Loucy (cell line): ENCODE measurements at regions not wholly inside any gene's neighbourhood (a gene's known extent, or its start where the extent isn't known, plus 50 kb on each side); places are given as distances from the start of the nearest gene placed in this dataset.

Experiments
- EZH2phosphoT487 ChIP-seq: fragments of 200-600 bp; IDR thresholded peaks from 2 replicates; pipeline ENCODE4 v1.6.1; 2018; ENCODE audit warnings: antibody characterized with exemption, mild to moderate bottlenecking, moderate library complexity, borderline replicate concordance
- TF ChIP-seq, protein P1 (sequence below): fragments of 200-600 bp; sonication (generic); conservative IDR thresholded peaks from 2 replicates; pipeline ENCODE4 v1.5.1; 2014; ENCODE audit warnings: mild to moderate bottlenecking, antibody characterized with exemption, low read length

DNA sequence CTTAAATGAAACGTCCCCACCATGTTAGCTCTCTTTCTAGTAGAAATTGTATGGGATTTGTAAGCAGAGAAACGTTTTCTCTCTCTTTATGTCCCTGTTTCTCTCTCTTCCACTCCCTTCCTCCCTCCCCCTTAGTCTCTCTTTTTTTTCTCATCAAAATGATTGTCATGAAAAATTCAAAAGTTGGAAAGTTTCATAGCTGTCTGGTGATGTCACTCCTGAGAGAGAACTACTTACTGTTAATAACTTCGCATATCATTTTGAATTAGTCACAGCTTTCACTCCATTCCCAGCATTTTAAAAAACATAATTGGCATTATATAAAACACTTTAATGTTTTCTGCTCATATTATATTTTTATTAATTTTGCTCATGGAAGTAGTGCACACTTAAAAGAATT, 331.1 kb downstream of the C3orf38 start:
- TF ChIP-seq, protein P1, sequence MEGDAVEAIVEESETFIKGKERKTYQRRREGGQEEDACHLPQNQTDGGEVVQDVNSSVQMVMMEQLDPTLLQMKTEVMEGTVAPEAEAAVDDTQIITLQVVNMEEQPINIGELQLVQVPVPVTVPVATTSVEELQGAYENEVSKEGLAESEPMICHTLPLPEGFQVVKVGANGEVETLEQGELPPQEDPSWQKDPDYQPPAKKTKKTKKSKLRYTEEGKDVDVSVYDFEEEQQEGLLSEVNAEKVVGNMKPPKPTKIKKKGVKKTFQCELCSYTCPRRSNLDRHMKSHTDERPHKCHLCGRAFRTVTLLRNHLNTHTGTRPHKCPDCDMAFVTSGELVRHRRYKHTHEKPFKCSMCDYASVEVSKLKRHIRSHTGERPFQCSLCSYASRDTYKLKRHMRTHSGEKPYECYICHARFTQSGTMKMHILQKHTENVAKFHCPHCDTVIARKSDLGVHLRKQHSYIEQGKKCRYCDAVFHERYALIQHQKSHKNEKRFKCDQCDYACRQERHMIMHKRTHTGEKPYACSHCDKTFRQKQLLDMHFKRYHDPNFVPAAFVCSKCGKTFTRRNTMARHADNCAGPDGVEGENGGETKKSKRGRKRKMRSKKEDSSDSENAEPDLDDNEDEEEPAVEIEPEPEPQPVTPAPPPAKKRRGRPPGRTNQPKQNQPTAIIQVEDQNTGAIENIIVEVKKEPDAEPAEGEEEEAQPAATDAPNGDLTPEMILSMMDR: no peak
- TF ChIP-seq EZH2phosphoT487: no peak
